Loucy (cell line): ENCODE measurements at regions not wholly inside any gene's neighbourhood (a gene's known extent, or its start where the extent isn't known, plus 50 kb on each side); places are given as distances from the start of the nearest gene placed in this dataset.

Experiments used
- H2AFZ ChIP-seq: fragments of 200-600 bp; sonication (generic); 2 replicates; pipeline ENCODE4 v1.6.0; 2016; ENCODE audit warnings: antibody characterized with exemption, mild to moderate bottlenecking, low read length, moderate library complexity
- H3F3A ChIP-seq: fragments of 200-600 bp; 2 replicates; pipeline ENCODE4 v1.6.0; 2016; ENCODE audit warnings: antibody characterized with exemption, low read depth, mild to moderate bottlenecking
- H3K27me3 ChIP-seq: fragments of 200-600 bp; sonication (generic); 2 replicates; pipeline ENCODE4 v1.6.1; 2014; ENCODE audit warnings: low read length, mild to moderate bottlenecking; ENCODE audit not compliant: insufficient read depth, poor library complexity, severe bottlenecking
- H3K36me3 ChIP-seq: fragments of 200-600 bp; sonication (generic); 2 replicates; pipeline ENCODE4 v1.6.1; 2016; ENCODE audit warnings: low read length; ENCODE audit not compliant: insufficient read depth
- H3K4me1 ChIP-seq: fragments of 200-600 bp; sonication (generic); 2 replicates; pipeline ENCODE4 v1.5.1; 2014; ENCODE audit warnings: low read length, mild to moderate bottlenecking; ENCODE audit not compliant: insufficient read depth, poor library complexity, severe bottlenecking
- H3K4me2 ChIP-seq: fragments of 200-600 bp; sonication (generic); 2 replicates; pipeline ENCODE4 v1.6.0; 2014; ENCODE audit warnings: antibody characterized with exemption, low read length, low read depth, mild to moderate bottlenecking; ENCODE audit not compliant: poor library complexity, severe bottlenecking
- H3K4me3 ChIP-seq: fragments of 200-600 bp; sonication (generic); 2 replicates; pipeline ENCODE4 v1.5.1; 2014; ENCODE audit warnings: low read length, mild to moderate bottlenecking, mixed read lengths; ENCODE audit not compliant: poor library complexity, severe bottlenecking
- H3K79me2 ChIP-seq: fragments of 200-600 bp; sonication (generic); 2 replicates; pipeline ENCODE4 v1.6.1; 2014; ENCODE audit warnings: low read length; ENCODE audit not compliant: insufficient read depth
- H3K9ac ChIP-seq: fragments of 200-600 bp; sonication (generic); 2 replicates; pipeline ENCODE4 v1.6.0; 2014; ENCODE audit warnings: mild to moderate bottlenecking, low read depth, low read length, moderate library complexity; ENCODE audit not compliant: poor library complexity, severe bottlenecking
- H3K9me2 ChIP-seq: fragments of 200-600 bp; sonication (generic); replicated peaks from 2 replicates; pipeline ENCODE4 v1.6.1; 2016; ENCODE audit warnings: low read depth, low read length, mixed read lengths
- H3K9me3 ChIP-seq: fragments of 200-600 bp; sonication (generic); 2 replicates; pipeline ENCODE4 v1.6.1; 2014; ENCODE audit warnings: mild to moderate bottlenecking, antibody characterized with exemption, low read length, low read depth; ENCODE audit not compliant: insufficient read depth
- H4K20me1 ChIP-seq: fragments of 200-600 bp; sonication (generic); 2 replicates; pipeline ENCODE4 v1.6.0; 2014; ENCODE audit warnings: antibody characterized with exemption, low read length, mild to moderate bottlenecking; ENCODE audit not compliant: insufficient read depth, poor library complexity, severe bottlenecking
- CTCF ChIP-seq: fragments of 200-600 bp; sonication (generic); conservative IDR thresholded peaks from 2 replicates; pipeline ENCODE4 v1.5.1; 2014; ENCODE audit warnings: mild to moderate bottlenecking, antibody characterized with exemption, low read length
- EZH2phosphoT487 ChIP-seq: fragments of 200-600 bp; IDR thresholded peaks from 2 replicates; pipeline ENCODE4 v1.6.1; 2018; ENCODE audit warnings: antibody characterized with exemption, mild to moderate bottlenecking, moderate library complexity, borderline replicate concordance

- no peak for TF ChIP-seq EZH2phosphoT487
- no peak for TF ChIP-seq CTCF
- Histone ChIP-seq H3K79me2 (no peaks in the 10 kb centered on the region), H3K36me3 (no peaks in the 10 kb centered on the region), H3K9ac (no peak overlapping the region), H3K4me1 (no peaks in the 10 kb centered on the region), H3K9me2 (no peaks in the 10 kb centered on the region), H3K4me3 (no peak overlapping the region), H3K27me3 (no peaks in the 10 kb centered on the region), H3K9me3 (no peaks in the 10 kb centered on the region), H3K4me2 (no peak overlapping the region), H2AFZ (no peak overlapping the region), H3F3A (no peaks in the 10 kb centered on the region), H4K20me1 (no peaks in the 10 kb centered on the region)
These were observed 494.3 kb downstream of the SPRY1 start for GRCh38 chr4:123890889-123891288.

GRCh38 chr4:123891881-123892280, 495.3 kb downstream of the SPRY1 start:
- no peaks in the 10 kb centered on the region for H3K4me1 ChIP-seq
- H3K4me2 ChIP-seq, result no peak overlapping the region
- no peaks in the 10 kb centered on the region for H3K79me2 ChIP-seq
- H3K36me3 ChIP-seq, result no peaks in the 10 kb centered on the region
- no peaks in the 10 kb centered on the region for H3K9me2 ChIP-seq
- H2AFZ ChIP-seq, result no peak overlapping the region
- H4K20me1 ChIP-seq, result no peaks in the 10 kb centered on the region
- H3K9me3 ChIP-seq, result no peaks in the 10 kb centered on the region
- no peaks in the 10 kb centered on the region for H3K27me3 ChIP-seq
- H3F3A ChIP-seq, result no peaks in the 10 kb centered on the region
- TF ChIP-seq EZH2phosphoT487 (no peak), CTCF (no peak)
- H3K9ac ChIP-seq, result no peak overlapping the region
- no peak overlapping the region for H3K4me3 ChIP-seq

GRCh38 chr4:123892368-123892976, 495.9 kb downstream of the SPRY1 start:
- H3K79me2 ChIP-seq, result no peaks in the 10 kb centered on the region
- TF ChIP-seq CTCF, result no peak
- TF ChIP-seq EZH2phosphoT487, result no peak
- no peaks in the 10 kb centered on the region for H3K9me2 ChIP-seq
- no peaks in the 10 kb centered on the region for H3K36me3 ChIP-seq
- H2AFZ ChIP-seq, result no peak overlapping the region
- no peak overlapping the region for H3K9ac ChIP-seq
- H3K4me3 ChIP-seq, result no peak overlapping the region
- no peaks in the 10 kb centered on the region for H3K27me3 ChIP-seq
- H3K4me2 ChIP-seq, result no peak overlapping the region
- H4K20me1 ChIP-seq, result no peaks in the 10 kb centered on the region
- H3F3A ChIP-seq, result no peaks in the 10 kb centered on the region
- H3K9me3 ChIP-seq, result no peaks in the 10 kb centered on the region
- no peaks in the 10 kb centered on the region for H3K4me1 ChIP-seq
